ENCODE measurements at regions not wholly inside any gene's neighbourhood (a gene's known extent, or its start where the extent isn't known, plus 50 kb on each side); places are given as distances from the start of the nearest gene placed in this dataset.
A peak's percentile ranks its signal among the peaks of the same experiment; 100 is the strongest.
"Not testable (repeated sequence)": the region's sequence is repeated elsewhere in the genome, so short reads cannot be mapped to it uniquely, and the experiment has no call there.

GRCh38 chr21:23950344-23950743 lies 1656.9 kb downstream of the MRPL39 start:
- no peak for DNase-seq

- DNase-seq = no peak
These were observed 1657.8 kb downstream of the MRPL39 start for GRCh38 chr21:23949493-23949892.

- DNase-seq = no peak
These were observed 1667.8 kb downstream of the MRPL39 start for GRCh38 chr21:23939369-23940065.

- no peak for DNase-seq
These were observed 1670.3 kb downstream of the MRPL39 start for GRCh38 chr21:23936991-23937390.

GRCh38 chr21:23936224-23936623 lies 1671.1 kb downstream of the MRPL39 start:
- DNase-seq = peak; percentile 25

- no peak for DNase-seq
These were observed 1676.7 kb downstream of the MRPL39 start for GRCh38 chr21:23930565-23930964.

- not testable (repeated sequence) for DNase-seq
These were observed 1680.9 kb downstream of the MRPL39 start for GRCh38 chr21:23926430-23926829.

- DNase-seq = no peak
These were observed 1685.4 kb downstream of the MRPL39 start for GRCh38 chr21:23921670-23922418.

- DNase-seq = no peak
These were observed 1706.6 kb downstream of the MRPL39 start for GRCh38 chr21:23900727-23901126.

- no peak for DNase-seq
These were observed 1707.7 kb downstream of the MRPL39 start for GRCh38 chr21:23899561-23899960.

GRCh38 chr21:23890652-23891051 lies 1716.6 kb downstream of the MRPL39 start:
- no peak for DNase-seq

GRCh38 chr21:23887725-23888306 lies 1719.5 kb downstream of the MRPL39 start:
- no peak for DNase-seq

GRCh38 chr21:23886828-23887724 lies 1720.2 kb downstream of the MRPL39 start:
- no peak for DNase-seq

- DNase-seq = no peak
These were observed 1725.5 kb downstream of the MRPL39 start for GRCh38 chr21:23881783-23882182.

- DNase-seq = no peak
These were observed 1730.2 kb downstream of the MRPL39 start for GRCh38 chr21:23876925-23877558.

GRCh38 chr21:23874271-23874670 lies 1733.0 kb downstream of the MRPL39 start:
- DNase-seq = no peak

- DNase-seq = no peak
These were observed 1745.3 kb downstream of the MRPL39 start for GRCh38 chr21:23861911-23862504.

- DNase-seq = no peak
These were observed 1748.4 kb downstream of the MRPL39 start for GRCh38 chr21:23858878-23859277.

- DNase-seq = peak; percentile 7
These were observed 1753.4 kb downstream of the MRPL39 start for GRCh38 chr21:23853796-23854379.

- no peak for DNase-seq
These were observed 1769.7 kb downstream of the MRPL39 start for GRCh38 chr21:23837564-23837963.

GRCh38 chr21:23822760-23823159 lies 1784.5 kb downstream of the MRPL39 start:
- DNase-seq = no peak

- no peak for DNase-seq
These were observed 1789.9 kb downstream of the MRPL39 start for GRCh38 chr21:23817337-23817736.

Measured in amniotic stem cell (primary cell).